Tibial nerve (tissue), 4 donors: ENCODE measurements at regions not wholly inside any gene's neighbourhood (a gene's known extent, or its start where the extent isn't known, plus 50 kb on each side); places are given as distances from the start of the nearest gene placed in this dataset.

Experiments used
- DNase-seq, 2 donors: peaks; one replicate each; pipeline ENCODE4 v3.0.0-alpha.2; 2019; ENCODE audit warnings: low spot score in 2 of 2
- H3K27ac ChIP-seq, 4 donors: fragments of 200-600 bp; sonication (generic) in 3 of 4; one replicate each; pipeline ENCODE4 v1.5.1; 2017 to 2019; ENCODE audit warnings: mild to moderate bottlenecking in 1 of 4
- H3K27me3 ChIP-seq, 2 donors: fragments of 200-600 bp; sonication (generic) in 1 of 2; one replicate each; pipeline versions ENCODE4 v1.5.1 to v1.6.0; 2017 to 2019
- H3K36me3 ChIP-seq, 3 donors: fragments of 200-600 bp; sonication (generic); one replicate each; pipeline ENCODE4 v1.5.1; 2018 to 2019
- H3K4me1 ChIP-seq, 4 donors: fragments of 200-600 bp; sonication (generic) in 3 of 4; one replicate each; pipeline ENCODE4 v1.5.1; 2017 to 2019
- H3K4me3 ChIP-seq, 4 donors: fragments of 200-600 bp; sonication (generic) in 3 of 4; one replicate each; pipeline ENCODE4 v1.5.1; 2017 to 2019; ENCODE audit warnings: mild to moderate bottlenecking in 1 of 4, moderate library complexity in 1 of 4
- H3K9me3 ChIP-seq, 4 donors: fragments of 200-600 bp; sonication (generic) in 3 of 4; one replicate each; pipeline ENCODE4 v1.5.1; 2017 to 2019
- EP300 ChIP-seq, 2 donors: sonication (generic); formaldehyde crosslinking; IDR thresholded peaks; one replicate each; pipeline ENCODE4 v1.6.1; 2017; ENCODE audit warnings: antibody characterized with exemption in 2 of 2, mild to moderate bottlenecking in 1 of 2
- POLR2A ChIP-seq, 2 donors: fragments of 450-650 bp; IDR thresholded peaks; one replicate each; pipeline ENCODE4 v1.6.1; 2017; ENCODE audit warnings: antibody characterized with exemption in 2 of 2, mild to moderate bottlenecking in 2 of 2, moderate library complexity in 2 of 2
- WGBS, 2 donors: methylation state at CpG; one replicate each; pipeline ENCODE4 v1.1.5; 2018; 5-methylcytosine and 5-hydroxymethylcytosine counted together
- TF ChIP-seq, protein P1 (sequence below), 5 experiments: fragments of 200-600 bp in 3 of 5; fragments of 450-650 bp in 2 of 5; sonication (generic) in 3 of 5; IDR thresholded peaks; one replicate each; pipeline ENCODE4 v1.5.1; 2016 to 2019; ENCODE audit warnings: antibody characterized with exemption in 5 of 5, mild to moderate bottlenecking in 3 of 5, moderate library complexity in 2 of 5

GRCh38 chr16:7037495-7037894 is 295.1 kb upstream of the RBFOX1 start:
- H3K9me3 ChIP-seq, result no peaks in the 10 kb centered on the region
- H3K4me3 ChIP-seq, result no peak overlapping the region
- H3K36me3 ChIP-seq, result no peaks in the 10 kb centered on the region
- no peak for DNase-seq
- H3K4me1 ChIP-seq, result no peaks in the 10 kb centered on the region
- 74 to 78% methylated on average over 4 of the region's 4 CpGs for WGBS, 2 donors
- no peaks in the 10 kb centered on the region for H3K27me3 ChIP-seq
- H3K27ac ChIP-seq, result no peak overlapping the region
- TF ChIP-seq EP300 (IDR thresholded peaks at IDR 0.05) (no peak), POLR2A (IDR thresholded peaks at IDR 0.05) (no peak)
- TF ChIP-seq, protein P1, sequence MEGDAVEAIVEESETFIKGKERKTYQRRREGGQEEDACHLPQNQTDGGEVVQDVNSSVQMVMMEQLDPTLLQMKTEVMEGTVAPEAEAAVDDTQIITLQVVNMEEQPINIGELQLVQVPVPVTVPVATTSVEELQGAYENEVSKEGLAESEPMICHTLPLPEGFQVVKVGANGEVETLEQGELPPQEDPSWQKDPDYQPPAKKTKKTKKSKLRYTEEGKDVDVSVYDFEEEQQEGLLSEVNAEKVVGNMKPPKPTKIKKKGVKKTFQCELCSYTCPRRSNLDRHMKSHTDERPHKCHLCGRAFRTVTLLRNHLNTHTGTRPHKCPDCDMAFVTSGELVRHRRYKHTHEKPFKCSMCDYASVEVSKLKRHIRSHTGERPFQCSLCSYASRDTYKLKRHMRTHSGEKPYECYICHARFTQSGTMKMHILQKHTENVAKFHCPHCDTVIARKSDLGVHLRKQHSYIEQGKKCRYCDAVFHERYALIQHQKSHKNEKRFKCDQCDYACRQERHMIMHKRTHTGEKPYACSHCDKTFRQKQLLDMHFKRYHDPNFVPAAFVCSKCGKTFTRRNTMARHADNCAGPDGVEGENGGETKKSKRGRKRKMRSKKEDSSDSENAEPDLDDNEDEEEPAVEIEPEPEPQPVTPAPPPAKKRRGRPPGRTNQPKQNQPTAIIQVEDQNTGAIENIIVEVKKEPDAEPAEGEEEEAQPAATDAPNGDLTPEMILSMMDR (IDR thresholded peaks at IDR 0.05), result no peak

GRCh38 chr16:7031031-7031430 is 301.6 kb upstream of the RBFOX1 start:
- DNase-seq, result no peak
- no peak overlapping the region for H3K4me3 ChIP-seq
- no peaks in the 10 kb centered on the region for H3K36me3 ChIP-seq
- TF ChIP-seq POLR2A (IDR thresholded peaks at IDR 0.05), result no peak
- no peak for TF ChIP-seq EP300 (IDR thresholded peaks at IDR 0.05)
- TF ChIP-seq, protein P1 (IDR thresholded peaks at IDR 0.05), result no peak
- H3K27me3 ChIP-seq, result no peaks in the 10 kb centered on the region
- no peaks in the 10 kb centered on the region for H3K4me1 ChIP-seq
- WGBS, 2 donors, result 77 to 85% methylated on average over 2 of the region's 2 CpGs
- H3K9me3 ChIP-seq, result peaks cover 0 to 7% (median 0%) of the 10 kb centered on the region in 4 donors
- no peak overlapping the region for H3K27ac ChIP-seq

DNA sequence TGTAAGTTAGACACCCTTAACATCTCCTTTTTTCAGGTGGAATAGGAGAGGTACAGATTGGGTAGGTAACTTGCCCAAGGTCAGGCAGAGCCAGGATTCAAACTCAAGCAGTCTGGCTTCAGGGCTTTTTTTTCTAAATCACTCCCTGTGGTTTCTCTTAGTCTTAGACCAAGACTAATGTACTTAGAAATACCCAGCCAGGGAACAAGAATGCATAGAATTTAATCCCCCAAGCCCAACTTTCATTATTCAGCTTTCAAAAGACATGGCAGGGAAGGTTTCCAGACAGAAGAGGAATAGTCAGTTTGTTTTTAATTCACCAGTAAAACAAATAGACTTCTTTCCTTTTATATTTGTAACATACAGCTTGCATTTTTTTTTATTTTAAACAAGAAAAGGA is 305.2 kb upstream of the RBFOX1 start:
- no peak overlapping the region for H3K4me3 ChIP-seq
- H3K27me3 ChIP-seq, result no peaks in the 10 kb centered on the region
- no peaks in the 10 kb centered on the region for H3K4me1 ChIP-seq
- no peak overlapping the region for H3K27ac ChIP-seq
- DNase-seq, result no peak
- TF ChIP-seq, protein P1 (IDR thresholded peaks at IDR 0.05), result no peak
- no peak for TF ChIP-seq EP300 (IDR thresholded peaks at IDR 0.05)
- TF ChIP-seq POLR2A (IDR thresholded peaks at IDR 0.05), result no peak
- H3K36me3 ChIP-seq, result no peaks in the 10 kb centered on the region
- H3K9me3 ChIP-seq, result peaks cover 0 to 7% (median 0%) of the 10 kb centered on the region in 4 donors

DNA sequence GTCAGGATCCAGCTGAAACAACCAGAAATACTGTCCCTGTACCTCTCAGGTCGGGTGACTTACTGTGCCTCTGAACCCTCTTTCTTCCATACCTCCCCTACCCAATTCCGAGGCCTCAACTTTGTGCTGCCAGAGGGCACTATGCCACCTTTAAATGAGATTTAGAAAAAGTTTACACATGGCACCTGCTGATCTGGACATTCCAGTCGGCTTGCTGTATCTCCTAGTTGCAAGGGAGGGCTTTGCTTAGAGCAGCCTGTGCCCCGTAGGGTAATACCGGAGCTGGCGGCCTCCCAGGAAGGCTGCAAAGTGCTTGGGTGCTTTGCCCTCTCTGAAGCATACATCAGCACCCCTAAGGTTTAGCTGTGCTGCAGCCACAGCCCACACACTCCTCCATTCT is 306.0 kb upstream of the RBFOX1 start:
- H3K27me3 ChIP-seq, result no peaks in the 10 kb centered on the region
- WGBS, 2 donors, result 65 to 67% methylated on average over 6 of the region's 6 CpGs
- no peak for DNase-seq
- peaks cover 0 to 7% (median 0%) of the 10 kb centered on the region in 4 donors for H3K9me3 ChIP-seq
- no peaks in the 10 kb centered on the region for H3K36me3 ChIP-seq
- no peak overlapping the region for H3K27ac ChIP-seq
- H3K4me1 ChIP-seq, result no peaks in the 10 kb centered on the region
- TF ChIP-seq EP300 (IDR thresholded peaks at IDR 0.05), result no peak
- TF ChIP-seq, protein P1 (IDR thresholded peaks at IDR 0.05), result no peak
- no peak for TF ChIP-seq POLR2A (IDR thresholded peaks at IDR 0.05)
- no peak overlapping the region for H3K4me3 ChIP-seq

GRCh38 chr16:7025616-7026190 is 306.9 kb upstream of the RBFOX1 start:
- H3K9me3 ChIP-seq, result peaks cover 0 to 7% (median 0%) of the 10 kb centered on the region in 4 donors
- no peak overlapping the region for H3K27ac ChIP-seq
- DNase-seq, result peak; percentile 20 to 52
- WGBS, 2 donors, result 30 to 37% methylated on average over 6 to 7 of the region's 7 CpGs
- no peak overlapping the region for H3K4me3 ChIP-seq
- TF ChIP-seq, protein P1 (IDR thresholded peaks at IDR 0.05), result peak in 3 of 5 experiments; percentile 35 to 56 (median 41)
- TF ChIP-seq POLR2A (IDR thresholded peaks at IDR 0.05), result no peak
- H3K36me3 ChIP-seq, result no peaks in the 10 kb centered on the region
- no peaks in the 10 kb centered on the region for H3K4me1 ChIP-seq
- no peaks in the 10 kb centered on the region for H3K27me3 ChIP-seq
